Cardiac muscle cell (in vitro differentiated cells and primary cell): ENCODE measurements at regions not wholly inside any gene's neighbourhood (a gene's known extent, or its start where the extent isn't known, plus 50 kb on each side); places are given as distances from the start of the nearest gene placed in this dataset.
"Not testable (repeated sequence)": the region's sequence is repeated elsewhere in the genome, so short reads cannot be mapped to it uniquely, and the experiment has no call there.

Experiments used
- DNase-seq, 2 donors: peaks; one replicate each; pipeline versions ENCODE4 v3.0.0 to v3.0.0-alpha.2; 2010 to 2017; ENCODE audit warnings: low read depth in 1 of 2, low spot score in 1 of 2
- H3K27ac ChIP-seq: fragments of 200-600 bp; sonication (generic); 2 replicates; pipeline ENCODE4 v1.5.1; 2016
- H3K27me3 ChIP-seq: fragments of 200-600 bp; sonication (generic); 2 replicates; pipeline ENCODE4 v1.6.0; 2016; ENCODE audit warnings: control low read depth
- H3K36me3 ChIP-seq: fragments of 200-600 bp; sonication (generic); 2 replicates; pipeline ENCODE4 v1.5.1; 2016; ENCODE audit warnings: control low read depth
- H3K4me1 ChIP-seq: fragments of 200-600 bp; sonication (generic); 2 replicates; pipeline ENCODE4 v1.8.1; 2017; ENCODE audit warnings: low read depth, mild to moderate bottlenecking, mixed run types
- H3K4me3 ChIP-seq: fragments of 200-600 bp; sonication (generic); 2 replicates; pipeline ENCODE4 v1.5.1; 2016; ENCODE audit warnings: mild to moderate bottlenecking
- H3K9me3 ChIP-seq: fragments of 200-600 bp; sonication (generic); 2 replicates; pipeline ENCODE4 v1.5.1; 2017; ENCODE audit warnings: low read depth, mild to moderate bottlenecking, control low read depth
- TF ChIP-seq, protein P1 (sequence below): IDR thresholded peaks from 2 replicates; pipeline ENCODE4 v1.5.1; 2012; ENCODE audit warnings: low read depth, mild to moderate bottlenecking, low read length

DNA sequence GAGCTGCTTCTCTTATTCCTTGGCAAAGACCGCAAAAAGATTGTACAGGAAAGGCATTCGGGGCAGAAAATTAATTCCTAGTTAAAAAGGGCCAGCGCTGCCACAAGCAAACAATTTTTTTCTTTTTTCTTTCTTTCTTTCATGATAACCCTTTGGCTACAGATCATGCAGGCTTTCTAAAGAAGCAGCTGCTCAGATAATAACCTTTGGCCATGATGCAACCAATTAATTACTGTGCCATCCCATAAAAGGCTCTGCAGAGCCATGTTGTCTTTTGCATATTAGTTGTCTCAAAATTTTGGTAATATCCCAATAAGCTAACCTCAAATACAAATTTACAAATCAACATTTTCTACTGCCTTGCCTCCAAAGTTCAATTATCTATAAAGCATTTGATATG, 758.4 kb upstream of the SEMA6A start:
- Histone ChIP-seq H3K27me3 (no peaks in the 10 kb centered on the region), H3K4me3 (no peak overlapping the region), H3K27ac (no peak overlapping the region), H3K9me3 (no peaks in the 10 kb centered on the region), H3K4me1 (no peaks in the 10 kb centered on the region), H3K36me3 (no peaks in the 10 kb centered on the region)
- DNase-seq, result no peak
- TF ChIP-seq, protein P1, sequence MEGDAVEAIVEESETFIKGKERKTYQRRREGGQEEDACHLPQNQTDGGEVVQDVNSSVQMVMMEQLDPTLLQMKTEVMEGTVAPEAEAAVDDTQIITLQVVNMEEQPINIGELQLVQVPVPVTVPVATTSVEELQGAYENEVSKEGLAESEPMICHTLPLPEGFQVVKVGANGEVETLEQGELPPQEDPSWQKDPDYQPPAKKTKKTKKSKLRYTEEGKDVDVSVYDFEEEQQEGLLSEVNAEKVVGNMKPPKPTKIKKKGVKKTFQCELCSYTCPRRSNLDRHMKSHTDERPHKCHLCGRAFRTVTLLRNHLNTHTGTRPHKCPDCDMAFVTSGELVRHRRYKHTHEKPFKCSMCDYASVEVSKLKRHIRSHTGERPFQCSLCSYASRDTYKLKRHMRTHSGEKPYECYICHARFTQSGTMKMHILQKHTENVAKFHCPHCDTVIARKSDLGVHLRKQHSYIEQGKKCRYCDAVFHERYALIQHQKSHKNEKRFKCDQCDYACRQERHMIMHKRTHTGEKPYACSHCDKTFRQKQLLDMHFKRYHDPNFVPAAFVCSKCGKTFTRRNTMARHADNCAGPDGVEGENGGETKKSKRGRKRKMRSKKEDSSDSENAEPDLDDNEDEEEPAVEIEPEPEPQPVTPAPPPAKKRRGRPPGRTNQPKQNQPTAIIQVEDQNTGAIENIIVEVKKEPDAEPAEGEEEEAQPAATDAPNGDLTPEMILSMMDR, result no peak

DNA sequence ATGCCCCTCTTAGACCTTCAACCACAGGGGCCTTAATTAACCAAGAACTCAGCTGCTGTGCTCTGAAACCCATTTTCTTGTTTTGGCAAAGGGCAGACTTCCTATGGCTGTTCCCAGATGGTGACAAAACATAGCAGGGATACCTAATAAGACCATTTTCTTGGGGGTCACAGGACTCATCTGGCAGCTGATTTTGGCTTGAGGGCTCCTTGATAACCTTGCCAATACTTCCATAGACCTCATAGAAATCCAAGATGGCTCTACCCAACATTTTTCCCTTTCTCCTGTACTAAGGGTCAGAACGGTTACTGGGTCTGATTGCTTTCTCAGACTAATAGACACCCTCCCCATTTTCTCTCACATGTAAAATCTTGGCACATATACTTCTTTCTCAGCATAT, 757.7 kb upstream of the SEMA6A start:
- no peaks in the 10 kb centered on the region for H3K4me1 ChIP-seq
- H3K4me3 ChIP-seq, result no peak overlapping the region
- H3K27me3 ChIP-seq, result no peaks in the 10 kb centered on the region
- no peak overlapping the region for H3K27ac ChIP-seq
- TF ChIP-seq, protein P1, result no peak
- no peaks in the 10 kb centered on the region for H3K9me3 ChIP-seq
- DNase-seq, result no peak
- no peaks in the 10 kb centered on the region for H3K36me3 ChIP-seq

DNA sequence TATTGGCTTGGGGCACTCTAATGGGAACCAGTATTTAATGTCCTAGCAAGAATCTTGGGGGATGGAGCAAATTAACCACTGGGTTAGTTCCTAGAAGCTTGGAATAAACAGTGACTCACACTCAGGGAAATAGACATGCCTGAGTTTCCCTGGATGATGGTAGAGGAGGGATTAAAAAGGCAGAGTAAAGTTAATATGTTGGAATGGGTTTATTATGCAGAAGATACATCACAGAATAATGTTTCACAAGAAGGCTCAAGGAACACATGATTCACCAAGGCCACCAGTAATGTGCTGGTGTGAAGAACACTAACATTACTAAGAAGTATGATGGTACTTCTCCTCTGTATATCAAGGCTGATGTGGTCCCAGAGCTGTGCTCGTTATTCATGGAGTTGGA, 752.9 kb upstream of the SEMA6A start:
- no peaks in the 10 kb centered on the region for H3K27me3 ChIP-seq
- DNase-seq, result no peak
- no peak overlapping the region for H3K27ac ChIP-seq
- no peaks in the 10 kb centered on the region for H3K36me3 ChIP-seq
- H3K4me3 ChIP-seq, result no peak overlapping the region
- H3K9me3 ChIP-seq, result no peaks in the 10 kb centered on the region
- no peaks in the 10 kb centered on the region for H3K4me1 ChIP-seq
- TF ChIP-seq, protein P1, result no peak

DNA sequence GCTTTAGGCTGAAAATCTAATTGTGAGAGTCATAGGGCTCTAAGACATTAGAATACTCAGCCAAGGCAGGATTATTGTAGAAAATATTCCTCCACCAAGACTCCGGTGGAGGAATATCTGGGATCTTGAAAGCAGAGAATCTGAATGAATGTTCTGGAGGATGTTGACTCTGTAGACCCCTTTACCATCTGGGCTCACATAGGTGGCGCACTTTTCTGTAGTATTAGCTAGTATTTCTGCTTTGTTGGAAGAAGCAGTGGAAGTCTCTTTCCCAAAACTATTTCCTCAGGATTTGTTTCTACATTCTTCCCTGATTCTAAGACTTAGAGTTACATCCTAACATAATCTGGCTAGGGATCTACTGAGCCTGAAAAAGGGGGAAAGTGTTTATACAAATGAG, 752.4 kb upstream of the SEMA6A start:
- no peak for DNase-seq
- no peaks in the 10 kb centered on the region for H3K9me3 ChIP-seq
- TF ChIP-seq, protein P1, result no peak
- H3K27me3 ChIP-seq, result no peaks in the 10 kb centered on the region
- H3K36me3 ChIP-seq, result no peaks in the 10 kb centered on the region
- no peak overlapping the region for H3K27ac ChIP-seq
- no peak overlapping the region for H3K4me3 ChIP-seq
- H3K4me1 ChIP-seq, result no peaks in the 10 kb centered on the region

DNA sequence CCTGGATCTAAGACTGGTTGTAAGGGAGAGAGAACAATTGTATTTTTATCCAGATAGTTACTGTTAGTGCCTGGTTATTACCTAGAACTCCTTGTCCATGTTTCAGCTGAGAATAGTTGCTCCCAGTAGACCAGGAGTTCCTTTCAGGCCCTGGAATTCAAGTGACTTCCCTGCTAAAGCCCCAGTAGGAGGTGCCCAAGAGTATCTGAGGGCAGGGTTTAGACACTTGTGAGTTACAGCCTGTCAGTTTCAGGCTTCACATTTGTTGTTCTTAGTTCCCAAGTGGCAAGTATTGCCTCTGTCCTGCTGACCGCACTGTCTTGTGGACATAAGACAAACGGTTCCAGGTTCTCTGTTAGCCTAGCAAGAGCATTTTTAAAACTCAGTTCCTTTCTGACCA, 743.9 kb upstream of the SEMA6A start:
- no peak for DNase-seq
- TF ChIP-seq, protein P1, result no peak
- no peaks in the 10 kb centered on the region for H3K36me3 ChIP-seq
- H3K4me1 ChIP-seq, result no peaks in the 10 kb centered on the region
- no peaks in the 10 kb centered on the region for H3K9me3 ChIP-seq
- no peak overlapping the region for H3K27ac ChIP-seq
- H3K27me3 ChIP-seq, result no peaks in the 10 kb centered on the region
- H3K4me3 ChIP-seq, result no peak overlapping the region

DNA sequence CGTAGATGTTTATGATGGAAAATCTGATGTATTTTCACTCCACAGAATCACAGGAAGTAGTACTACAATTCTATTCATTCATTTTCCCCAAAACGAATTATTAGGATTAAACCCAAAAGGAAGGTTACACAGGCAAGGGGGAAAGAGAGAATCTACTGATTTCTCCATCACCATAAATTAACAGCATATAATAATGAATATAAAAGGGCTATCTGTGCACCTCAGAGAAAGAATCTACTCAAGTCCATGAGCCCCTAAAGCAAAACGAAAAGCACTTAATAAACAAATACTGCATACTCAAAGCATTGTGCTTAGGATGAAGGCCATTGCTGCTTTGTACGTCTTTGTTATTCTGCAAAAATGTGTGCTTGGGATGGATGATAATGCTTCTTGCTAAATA, 740.5 kb upstream of the SEMA6A start:
- Histone ChIP-seq H3K4me1 (no peaks in the 10 kb centered on the region), H3K27ac (no peak overlapping the region), H3K27me3 (no peaks in the 10 kb centered on the region), H3K36me3 (no peaks in the 10 kb centered on the region), H3K4me3 (no peak overlapping the region), H3K9me3 (no peaks in the 10 kb centered on the region)
- no peak for DNase-seq
- TF ChIP-seq, protein P1, result no peak

DNA sequence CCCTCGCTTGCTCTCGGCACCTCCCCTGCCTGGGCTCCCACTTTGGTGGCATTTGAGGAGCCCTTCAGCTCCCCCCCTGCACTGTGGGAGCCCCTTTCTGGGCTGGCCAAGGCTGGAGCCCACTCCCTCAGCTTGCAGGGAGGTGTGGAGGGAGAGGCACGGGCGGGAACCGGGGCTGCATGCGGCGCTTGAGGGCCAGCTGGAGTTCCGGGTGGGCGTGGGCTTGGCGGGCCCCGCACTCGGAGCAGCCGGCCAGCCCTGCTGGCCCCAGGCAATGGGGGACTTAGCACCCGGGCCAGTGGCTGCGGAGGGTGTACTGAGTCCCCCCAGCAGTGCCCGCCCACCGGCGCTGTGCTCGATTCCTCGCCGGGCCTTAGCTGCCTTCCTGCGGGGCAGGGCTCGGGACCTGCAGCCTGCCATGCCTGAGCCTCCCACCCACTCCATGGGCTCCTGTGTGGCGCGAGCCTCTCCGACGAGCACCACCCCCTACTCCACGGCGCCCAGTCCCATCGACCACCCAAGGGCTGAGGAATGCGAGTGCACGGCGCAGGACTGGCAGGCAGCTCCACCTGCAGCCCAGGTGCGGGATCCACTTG, 730.0 kb upstream of the SEMA6A start:
- H3K9me3 ChIP-seq, H3K27ac ChIP-seq, DNase-seq, H3K36me3 ChIP-seq, H3K4me3 ChIP-seq, H3K27me3 ChIP-seq: not testable (repeated sequence)
- H3K4me1 ChIP-seq, result peaks cover 10% of the 10 kb centered on the region
